ENCODE measurements at regions not wholly inside any gene's neighbourhood (a gene's known extent, or its start where the extent isn't known, plus 50 kb on each side); places are given as distances from the start of the nearest gene placed in this dataset.
"Not testable (repeated sequence)": the region's sequence is repeated elsewhere in the genome, so short reads cannot be mapped to it uniquely, and the experiment has no call there.

DNA sequence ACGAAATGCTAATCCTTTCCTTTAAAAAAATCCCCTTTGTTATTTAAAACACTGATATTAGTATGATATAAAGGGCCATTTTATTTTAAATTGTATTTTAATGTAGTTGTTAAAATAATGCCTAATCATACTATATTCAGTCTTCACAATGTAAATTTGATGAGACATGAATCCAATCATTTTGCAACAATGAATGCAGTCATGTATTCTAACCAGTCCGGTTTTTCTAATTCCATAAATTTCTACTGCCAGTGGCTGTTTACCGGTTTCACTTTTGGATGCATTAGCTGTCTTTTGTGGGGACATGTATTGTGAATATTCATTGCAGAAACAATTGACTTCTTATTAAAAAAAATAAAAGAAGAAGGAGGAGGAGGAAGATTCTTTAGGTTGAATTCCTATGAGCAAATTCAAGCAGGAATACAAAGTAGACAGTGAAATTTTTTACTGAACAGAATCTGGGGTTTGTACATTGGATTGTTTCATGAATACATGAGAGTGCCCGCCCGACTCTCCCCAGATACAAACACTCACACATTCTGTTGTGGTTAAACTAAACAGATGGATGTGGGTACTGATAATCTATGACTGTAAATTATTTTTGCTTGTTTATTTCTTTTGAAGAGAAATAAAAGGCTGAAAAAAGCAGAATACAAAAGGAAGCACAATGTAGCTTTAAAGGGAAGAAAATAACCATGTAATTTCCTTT is 624.8 kb upstream of the PTBP2 start:
- Histone ChIP-seq H3K27ac (ENCODE audit: low read length) (no peak overlapping the region), H3K4me1 (ENCODE audit: control insufficient read depth, low read depth, low read length) (peaks cover 4% of the 10 kb centered on the region), H3K36me3 (ENCODE audit: control insufficient read depth, low read depth, low read length) (no peaks in the 10 kb centered on the region), H3K9ac (ENCODE audit: low read length) (no peak overlapping the region), H3K9me3 (ENCODE audit: control insufficient read depth, low read depth, low read length) (no peaks in the 10 kb centered on the region), H3K4me3 (ENCODE audit: low read length) (no peak overlapping the region), H3K27me3 (ENCODE audit: control insufficient read depth, insufficient read depth, low read length) (no peaks in the 10 kb centered on the region)

DNA sequence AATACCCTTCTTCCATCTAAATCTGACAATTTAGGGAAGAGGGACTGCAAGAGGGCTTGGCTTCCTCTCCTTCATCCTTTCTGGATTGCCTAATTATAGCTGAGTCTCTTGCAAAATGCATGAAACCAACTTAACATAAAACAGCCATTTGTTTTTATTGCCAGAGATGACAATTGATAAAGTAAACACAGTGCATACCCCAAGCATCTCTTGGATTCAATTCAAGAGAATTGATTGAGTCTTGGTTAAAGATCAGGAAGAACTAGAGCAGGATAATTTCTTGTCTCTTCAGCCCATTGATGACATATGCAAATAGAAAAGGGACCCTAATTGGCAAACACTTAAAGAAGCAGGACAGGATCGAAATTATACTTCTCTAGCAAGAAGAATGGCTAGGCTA is 617.1 kb upstream of the PTBP2 start:
- Histone ChIP-seq H3K9me3 (ENCODE audit: control insufficient read depth, low read depth, low read length) (no peaks in the 10 kb centered on the region), H3K4me1 (ENCODE audit: control insufficient read depth, low read depth, low read length) (peaks cover 8% of the 10 kb centered on the region), H3K4me3 (ENCODE audit: low read length) (no peak overlapping the region), H3K9ac (ENCODE audit: low read length) (no peak overlapping the region), H3K27me3 (ENCODE audit: control insufficient read depth, insufficient read depth, low read length) (no peaks in the 10 kb centered on the region), H3K27ac (ENCODE audit: low read length) (no peak overlapping the region), H3K36me3 (ENCODE audit: control insufficient read depth, low read depth, low read length) (no peaks in the 10 kb centered on the region)

DNA sequence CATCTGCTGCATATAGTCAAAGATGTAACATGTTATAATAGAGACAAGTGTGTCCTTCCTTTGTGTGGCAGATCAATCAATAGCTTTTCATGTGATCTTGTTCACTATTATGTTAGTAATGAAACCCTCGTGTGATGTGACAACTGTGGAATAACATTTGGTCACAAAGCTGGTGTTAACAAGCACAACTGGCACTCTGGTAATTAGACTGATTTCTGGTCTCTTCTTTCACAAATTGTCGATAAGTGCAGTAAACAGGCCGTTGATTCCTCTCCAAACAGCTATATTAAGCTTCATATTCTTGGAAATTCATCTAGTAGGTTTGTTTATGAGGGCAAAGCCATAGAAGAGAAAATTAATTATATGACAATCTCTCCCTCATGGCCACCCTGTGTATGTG is 616.7 kb upstream of the PTBP2 start:
- H3K4me1 ChIP-seq (ENCODE audit: control insufficient read depth, low read depth, low read length), result peaks cover 8% of the 10 kb centered on the region
- H3K27ac ChIP-seq (ENCODE audit: low read length), result no peak overlapping the region
- no peaks in the 10 kb centered on the region for H3K9me3 ChIP-seq (ENCODE audit: control insufficient read depth, low read depth, low read length)
- H3K9ac ChIP-seq (ENCODE audit: low read length), result no peak overlapping the region
- H3K27me3 ChIP-seq (ENCODE audit: control insufficient read depth, insufficient read depth, low read length), result no peaks in the 10 kb centered on the region
- no peak overlapping the region for H3K4me3 ChIP-seq (ENCODE audit: low read length)
- H3K36me3 ChIP-seq (ENCODE audit: control insufficient read depth, low read depth, low read length), result no peaks in the 10 kb centered on the region

DNA sequence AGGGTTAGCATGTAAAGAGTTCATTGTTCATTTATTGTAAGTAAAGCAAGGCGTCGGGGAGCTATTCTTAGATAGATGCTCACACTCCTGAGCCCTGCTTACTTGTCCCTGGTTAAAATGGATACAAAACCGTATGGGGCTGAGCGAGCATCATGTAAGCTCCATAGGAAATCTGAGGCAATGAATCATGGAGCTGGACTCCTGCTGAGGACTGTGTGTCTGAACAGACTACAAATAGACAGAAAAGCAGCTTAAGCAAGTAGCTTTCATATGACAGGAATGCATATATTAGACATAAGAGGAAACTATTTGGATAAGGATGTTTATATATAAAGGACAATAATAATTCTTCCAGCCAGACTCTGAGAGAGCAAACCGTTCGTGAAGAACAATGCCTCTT is 604.9 kb upstream of the PTBP2 start:
- no peaks in the 10 kb centered on the region for H3K36me3 ChIP-seq (ENCODE audit: control insufficient read depth, low read depth, low read length)
- H3K9ac ChIP-seq (ENCODE audit: low read length), result no peak overlapping the region

GRCh38 chr1:96130432-96130831 is 591.2 kb upstream of the PTBP2 start:
- no peak overlapping the region for H3K4me3 ChIP-seq (ENCODE audit: low read length)
- no peaks in the 10 kb centered on the region for H3K27me3 ChIP-seq (ENCODE audit: control insufficient read depth, insufficient read depth, low read length)
- H3K36me3 ChIP-seq (ENCODE audit: control insufficient read depth, low read depth, low read length), result no peaks in the 10 kb centered on the region
- H3K9me3 ChIP-seq (ENCODE audit: control insufficient read depth, low read depth, low read length), result no peaks in the 10 kb centered on the region
- H3K4me1 ChIP-seq (ENCODE audit: control insufficient read depth, low read depth, low read length), result no peaks in the 10 kb centered on the region
- H3K9ac ChIP-seq (ENCODE audit: low read length), result no peak overlapping the region
- H3K27ac ChIP-seq (ENCODE audit: low read length), result no peak overlapping the region

More for the DNA sequence above, 604.9 kb upstream of the PTBP2 start:
- peaks cover 5% of the 10 kb centered on the region for H3K4me1 ChIP-seq (ENCODE audit: control insufficient read depth, low read depth, low read length)
- H3K4me3 ChIP-seq (ENCODE audit: low read length), result no peak overlapping the region
- no peak overlapping the region for H3K27ac ChIP-seq (ENCODE audit: low read length)
- no peaks in the 10 kb centered on the region for H3K27me3 ChIP-seq (ENCODE audit: control insufficient read depth, insufficient read depth, low read length)
- H3K9me3 ChIP-seq (ENCODE audit: control insufficient read depth, low read depth, low read length), result no peaks in the 10 kb centered on the region

DNA sequence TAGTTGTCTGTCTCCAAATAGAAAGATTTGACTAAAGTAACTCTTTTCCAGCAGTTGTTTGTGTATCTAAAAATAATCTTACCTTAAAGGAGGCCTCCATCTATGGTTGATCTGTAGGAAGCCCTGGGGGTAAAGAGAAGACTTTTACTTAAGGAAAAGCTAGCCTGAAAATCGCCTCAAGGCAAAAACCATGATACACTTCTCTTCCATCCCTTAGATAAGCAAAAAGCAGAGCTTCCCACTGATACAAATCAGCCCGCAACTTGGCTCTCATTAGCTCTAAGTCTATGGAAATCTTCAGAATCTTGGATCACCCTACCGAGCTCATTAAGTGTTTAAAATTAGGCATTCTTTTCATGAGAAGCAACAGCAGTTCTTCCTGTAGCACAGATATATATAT is 576.9 kb upstream of the PTBP2 start:
- H3K9me3 ChIP-seq (ENCODE audit: control insufficient read depth, low read depth, low read length), result no peaks in the 10 kb centered on the region

GRCh38 chr1:96145492-96145891 is 576.1 kb upstream of the PTBP2 start:
- Histone ChIP-seq H3K9ac (ENCODE audit: low read length) (no peak overlapping the region), H3K27me3 (ENCODE audit: control insufficient read depth, insufficient read depth, low read length) (no peaks in the 10 kb centered on the region), H3K9me3 (ENCODE audit: control insufficient read depth, low read depth, low read length) (no peaks in the 10 kb centered on the region), H3K36me3 (ENCODE audit: control insufficient read depth, low read depth, low read length) (no peaks in the 10 kb centered on the region), H3K27ac (ENCODE audit: low read length) (no peak overlapping the region), H3K4me1 (ENCODE audit: control insufficient read depth, low read depth, low read length) (no peaks in the 10 kb centered on the region), H3K4me3 (ENCODE audit: low read length) (no peak overlapping the region)

More for the DNA sequence above, 576.9 kb upstream of the PTBP2 start:
- H3K9ac ChIP-seq (ENCODE audit: low read length), result no peak overlapping the region
- no peaks in the 10 kb centered on the region for H3K4me1 ChIP-seq (ENCODE audit: control insufficient read depth, low read depth, low read length)
- no peaks in the 10 kb centered on the region for H3K27me3 ChIP-seq (ENCODE audit: control insufficient read depth, insufficient read depth, low read length)
- no peak overlapping the region for H3K27ac ChIP-seq (ENCODE audit: low read length)
- H3K36me3 ChIP-seq (ENCODE audit: control insufficient read depth, low read depth, low read length), result no peaks in the 10 kb centered on the region
- H3K4me3 ChIP-seq (ENCODE audit: low read length), result no peak overlapping the region

DNA sequence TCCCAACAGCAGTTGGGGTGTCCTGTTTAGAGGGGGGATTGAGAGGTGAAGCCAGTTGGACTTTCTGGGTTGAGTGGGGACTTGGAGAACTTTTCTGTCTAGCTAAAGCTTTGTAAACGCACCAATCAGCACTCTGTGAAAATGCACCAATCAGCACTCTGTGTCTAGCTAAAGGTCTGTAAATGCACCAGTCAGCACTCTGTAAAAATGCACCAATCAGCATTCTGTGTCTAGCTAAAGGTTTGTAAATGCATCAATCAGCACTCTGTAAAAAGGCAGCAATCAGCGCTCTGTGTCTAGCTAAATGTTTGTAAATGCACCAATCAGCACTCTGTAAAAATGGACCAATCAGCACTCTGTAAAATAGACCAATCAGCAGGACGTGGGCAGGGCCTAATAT is 568.6 kb upstream of the PTBP2 start:
- not testable (repeated sequence) for H3K4me3 ChIP-seq (ENCODE audit: low read length); H3K36me3 ChIP-seq (ENCODE audit: control insufficient read depth, low read depth, low read length); H3K4me1 ChIP-seq (ENCODE audit: control insufficient read depth, low read depth, low read length); H3K27ac ChIP-seq (ENCODE audit: low read length); H3K9ac ChIP-seq (ENCODE audit: low read length); H3K27me3 ChIP-seq (ENCODE audit: control insufficient read depth, insufficient read depth, low read length)
- peaks cover 12% of the 10 kb centered on the region for H3K9me3 ChIP-seq (ENCODE audit: control insufficient read depth, low read depth, low read length)

DNA sequence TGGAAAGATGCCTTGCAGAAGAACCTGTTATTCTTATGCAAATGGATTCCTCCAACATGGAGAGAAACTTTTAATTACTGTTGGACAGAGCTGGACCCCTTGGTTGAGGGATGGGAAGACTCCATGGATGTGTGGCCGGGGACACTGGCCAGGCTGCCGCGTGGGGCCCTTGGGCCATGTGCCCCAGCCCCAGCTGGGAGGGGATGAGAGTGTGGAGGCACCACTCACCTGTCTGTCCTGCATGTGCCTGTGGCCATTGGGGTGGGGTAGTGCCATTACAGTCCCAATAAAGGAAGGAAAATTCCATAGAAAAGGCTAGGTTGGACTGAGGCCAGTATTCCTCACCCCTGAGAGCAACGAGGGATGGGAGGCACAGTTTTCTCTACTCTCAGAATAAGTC is 564.5 kb upstream of the PTBP2 start:
- Histone ChIP-seq H3K27me3 (ENCODE audit: control insufficient read depth, insufficient read depth, low read length) (no peaks in the 10 kb centered on the region), H3K27ac (ENCODE audit: low read length) (no peak overlapping the region), H3K9me3 (ENCODE audit: control insufficient read depth, low read depth, low read length) (peaks cover 12% of the 10 kb centered on the region), H3K36me3 (ENCODE audit: control insufficient read depth, low read depth, low read length) (no peaks in the 10 kb centered on the region), H3K4me1 (ENCODE audit: control insufficient read depth, low read depth, low read length) (no peaks in the 10 kb centered on the region), H3K9ac (ENCODE audit: low read length) (no peak overlapping the region), H3K4me3 (ENCODE audit: low read length) (no peak overlapping the region)

- Histone ChIP-seq H3K4me3 (ENCODE audit: low read length) (no peak overlapping the region), H3K27ac (ENCODE audit: low read length) (no peak overlapping the region), H3K27me3 (ENCODE audit: control insufficient read depth, insufficient read depth, low read length) (no peaks in the 10 kb centered on the region), H3K9me3 (ENCODE audit: control insufficient read depth, low read depth, low read length) (peaks cover 3% of the 10 kb centered on the region), H3K9ac (ENCODE audit: low read length) (no peak overlapping the region), H3K36me3 (ENCODE audit: control insufficient read depth, low read depth, low read length) (no peaks in the 10 kb centered on the region), H3K4me1 (ENCODE audit: control insufficient read depth, low read depth, low read length) (no peaks in the 10 kb centered on the region)
Measured at GRCh38 chr1:96159379-96159778, 562.2 kb upstream of the PTBP2 start.

- Histone ChIP-seq H3K9me3 (ENCODE audit: control insufficient read depth, low read depth, low read length) (no peaks in the 10 kb centered on the region), H3K27ac (ENCODE audit: low read length) (no peak overlapping the region), H3K4me3 (ENCODE audit: low read length) (no peak overlapping the region), H3K27me3 (ENCODE audit: control insufficient read depth, insufficient read depth, low read length) (no peaks in the 10 kb centered on the region), H3K36me3 (ENCODE audit: control insufficient read depth, low read depth, low read length) (no peaks in the 10 kb centered on the region), H3K9ac (ENCODE audit: low read length) (no peak overlapping the region), H3K4me1 (ENCODE audit: control insufficient read depth, low read depth, low read length) (no peaks in the 10 kb centered on the region)
Measured at GRCh38 chr1:96164053-96164452, 557.5 kb upstream of the PTBP2 start.

GRCh38 chr1:96178053-96178452 is 543.5 kb upstream of the PTBP2 start:
- no peaks in the 10 kb centered on the region for H3K9me3 ChIP-seq (ENCODE audit: control insufficient read depth, low read depth, low read length)
- H3K4me1 ChIP-seq (ENCODE audit: control insufficient read depth, low read depth, low read length), result no peaks in the 10 kb centered on the region
- H3K9ac ChIP-seq (ENCODE audit: low read length), result no peak overlapping the region
- no peaks in the 10 kb centered on the region for H3K27me3 ChIP-seq (ENCODE audit: control insufficient read depth, insufficient read depth, low read length)
- H3K27ac ChIP-seq (ENCODE audit: low read length), result no peak overlapping the region
- H3K4me3 ChIP-seq (ENCODE audit: low read length), result no peak overlapping the region
- H3K36me3 ChIP-seq (ENCODE audit: control insufficient read depth, low read depth, low read length), result no peaks in the 10 kb centered on the region

Data from iPS-18a (cell line).